ENCODE measurements at regions not wholly inside any gene's neighbourhood (a gene's known extent, or its start where the extent isn't known, plus 50 kb on each side); places are given as distances from the start of the nearest gene placed in this dataset.

DNA sequence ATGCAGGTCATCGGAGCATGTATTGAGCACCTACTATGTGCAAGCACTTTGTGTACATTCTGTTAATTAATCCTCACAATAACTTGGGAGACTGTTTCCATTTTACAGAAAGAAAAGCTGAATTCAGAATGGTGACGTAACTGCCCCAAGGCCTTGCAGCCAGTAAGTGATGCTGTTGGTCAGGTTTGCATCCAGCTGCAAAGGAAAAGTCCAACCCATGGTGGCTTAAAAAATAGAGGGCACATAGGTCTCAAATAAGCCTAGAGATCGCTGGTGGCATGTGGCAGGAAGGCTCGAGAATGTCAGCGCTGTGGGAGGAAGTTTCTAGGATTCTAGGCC, 83.8 kb upstream of the CHST15 start:
- Histone ChIP-seq H3K27ac (ENCODE audit: insufficient read depth, low read depth, low read length, poor library complexity, severe bottlenecking) (no peak overlapping the region), H3K27me3 (ENCODE audit: control insufficient read depth, insufficient read depth, low read length, poor library complexity, severe bottlenecking) (no peaks in the 10 kb centered on the region), H3K4me3 (ENCODE audit: insufficient read depth, low read depth, low read length) (no peak overlapping the region), H3K9me3 (ENCODE audit: control insufficient read depth, low read length) (no peaks in the 10 kb centered on the region), H3K4me1 (ENCODE audit: control insufficient read depth, insufficient read depth, low read length) (no peaks in the 10 kb centered on the region), H3K36me3 (ENCODE audit: control insufficient read depth, insufficient read depth, low read length) (no peaks in the 10 kb centered on the region)
- 94 to 95% methylated on average over 5 of the region's 5 CpGs for WGBS, 2 experiments

DNA sequence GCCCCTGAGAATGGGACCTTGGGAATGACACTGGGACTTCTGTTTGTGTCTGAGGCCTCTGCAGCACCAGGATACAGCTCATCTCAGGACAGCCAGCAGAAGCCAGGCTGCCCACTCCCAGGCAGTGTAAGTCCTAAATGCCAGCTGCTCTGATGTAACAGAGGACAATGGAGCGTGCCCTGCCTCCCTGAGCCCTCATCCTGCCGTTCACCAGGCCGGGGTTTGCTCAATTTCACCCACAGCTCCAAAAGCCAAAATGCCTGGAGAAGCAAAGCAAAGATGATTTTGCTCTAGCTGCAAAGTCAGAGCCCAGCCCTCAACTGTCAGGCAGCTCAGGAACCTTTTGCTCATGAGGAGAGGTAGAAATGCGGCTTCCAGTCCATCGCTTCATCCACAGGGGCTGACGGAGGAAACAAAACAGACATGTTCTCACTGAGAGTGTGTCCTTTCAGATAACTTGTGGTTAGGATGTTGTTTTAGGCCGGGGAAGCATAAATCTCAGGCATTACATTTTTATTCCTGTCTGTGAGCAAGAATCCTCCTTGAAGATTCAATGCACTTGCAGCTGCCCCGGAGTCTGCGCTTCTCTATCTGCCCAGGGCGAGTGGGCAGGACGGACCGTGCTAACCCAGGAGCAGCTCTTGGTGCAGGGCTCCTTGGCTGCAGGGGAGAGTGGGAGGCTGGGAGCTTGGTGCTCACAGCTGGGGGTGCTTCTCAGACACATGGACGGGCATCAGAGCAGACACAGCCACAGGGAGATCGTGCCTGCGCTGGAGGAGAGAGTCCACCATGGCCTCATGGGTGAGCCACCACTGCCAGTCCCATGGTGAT, 83.2 kb upstream of the CHST15 start:
- 93 to 94% methylated on average over 15 of the region's 15 CpGs for WGBS, 2 experiments
- no peak overlapping the region for H3K4me3 ChIP-seq (ENCODE audit: insufficient read depth, low read depth, low read length)
- no peaks in the 10 kb centered on the region for H3K36me3 ChIP-seq (ENCODE audit: control insufficient read depth, insufficient read depth, low read length)
- H3K9me3 ChIP-seq (ENCODE audit: control insufficient read depth, low read length): no peaks in the 10 kb centered on the region
- no peaks in the 10 kb centered on the region for H3K4me1 ChIP-seq (ENCODE audit: control insufficient read depth, insufficient read depth, low read length)
- H3K27ac ChIP-seq (ENCODE audit: insufficient read depth, low read depth, low read length, poor library complexity, severe bottlenecking): no peak overlapping the region
- H3K27me3 ChIP-seq (ENCODE audit: control insufficient read depth, insufficient read depth, low read length, poor library complexity, severe bottlenecking): no peaks in the 10 kb centered on the region

DNA sequence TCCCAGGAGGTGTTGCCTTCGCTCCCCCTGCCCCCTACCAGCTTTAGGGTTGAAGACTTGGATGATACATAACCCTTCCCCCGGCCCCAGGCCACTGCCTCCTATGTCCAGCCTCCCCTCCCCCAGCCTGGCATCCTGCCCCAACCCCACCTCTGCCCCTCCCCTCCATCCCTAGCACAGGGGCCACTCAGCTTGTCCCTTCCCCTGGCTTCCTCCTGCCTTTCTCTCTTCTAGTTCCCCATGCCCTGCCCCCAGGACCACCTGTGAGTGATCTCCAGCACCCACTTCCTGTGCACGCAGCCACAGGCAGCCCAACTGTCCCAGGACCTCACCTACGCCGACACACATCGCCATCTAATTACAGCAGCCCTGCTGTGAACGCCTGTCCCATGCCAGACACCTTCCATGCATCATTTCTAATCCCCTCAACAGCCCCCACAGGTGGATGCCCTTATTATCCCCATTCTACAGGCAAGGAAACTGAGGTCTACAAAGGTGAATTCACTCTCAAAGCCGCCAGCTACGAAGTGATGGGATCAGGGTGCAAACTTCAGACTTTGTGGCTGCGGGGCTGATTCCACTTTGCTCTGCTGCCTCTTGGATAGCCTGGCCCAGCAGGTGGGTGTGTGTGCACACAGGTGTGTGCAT, 82.4 kb upstream of the CHST15 start:
- Histone ChIP-seq H3K36me3 (ENCODE audit: control insufficient read depth, insufficient read depth, low read length) (no peaks in the 10 kb centered on the region), H3K4me1 (ENCODE audit: control insufficient read depth, insufficient read depth, low read length) (no peaks in the 10 kb centered on the region), H3K9me3 (ENCODE audit: control insufficient read depth, low read length) (no peaks in the 10 kb centered on the region), H3K4me3 (ENCODE audit: insufficient read depth, low read depth, low read length) (no peak overlapping the region), H3K27ac (ENCODE audit: insufficient read depth, low read depth, low read length, poor library complexity, severe bottlenecking) (no peak overlapping the region), H3K27me3 (ENCODE audit: control insufficient read depth, insufficient read depth, low read length, poor library complexity, severe bottlenecking) (no peaks in the 10 kb centered on the region)
- 89 to 90% methylated on average over 10 of the region's 10 CpGs for WGBS, 2 experiments

DNA sequence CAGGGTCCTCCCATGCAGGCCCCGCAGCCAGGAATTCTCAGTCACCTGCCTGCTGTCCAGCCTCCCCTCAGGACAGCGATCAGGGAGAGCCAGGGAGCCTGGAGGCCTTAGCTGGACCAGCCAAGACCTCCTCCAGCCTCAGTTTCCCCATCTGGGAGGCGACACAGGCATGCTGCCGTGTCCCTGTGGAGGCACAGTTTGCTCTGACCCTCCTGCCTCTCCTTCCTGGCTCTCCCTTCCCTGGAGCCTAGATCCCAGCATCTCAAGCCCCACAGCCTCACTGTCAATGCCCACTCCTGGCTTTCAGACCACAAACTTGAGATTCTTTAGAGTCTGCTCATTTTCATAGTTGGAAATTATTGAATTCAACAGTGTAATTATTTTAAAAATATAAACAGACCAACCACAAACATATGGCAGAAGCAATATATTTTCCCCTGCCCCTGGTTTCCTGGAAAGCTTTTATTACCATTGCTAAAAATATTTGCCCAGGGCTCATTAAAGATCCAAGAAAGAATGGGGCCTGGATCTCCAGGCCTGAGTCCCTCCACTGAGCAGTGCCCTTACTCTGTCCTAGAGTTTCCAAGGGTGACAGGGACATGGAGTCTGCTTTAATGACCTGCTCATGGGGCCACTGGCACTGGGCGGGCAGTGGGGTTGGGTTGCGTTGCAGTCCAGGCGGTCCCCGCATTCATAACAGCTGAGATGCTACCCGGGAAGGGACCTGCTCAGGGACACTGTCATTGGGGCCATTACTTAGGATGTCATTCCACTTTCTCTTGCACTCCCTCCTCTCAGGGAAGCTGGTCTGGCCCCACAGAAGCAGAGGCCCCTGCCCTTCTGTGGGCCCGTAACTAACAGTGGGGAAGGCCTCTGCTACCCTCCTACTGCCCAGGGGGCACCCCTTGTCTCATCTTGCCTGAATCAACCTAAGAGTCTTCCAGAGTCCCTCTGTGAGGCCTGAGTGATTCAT, 81.6 kb upstream of the CHST15 start:
- no peak overlapping the region for H3K27ac ChIP-seq (ENCODE audit: insufficient read depth, low read depth, low read length, poor library complexity, severe bottlenecking)
- H3K27me3 ChIP-seq (ENCODE audit: control insufficient read depth, insufficient read depth, low read length, poor library complexity, severe bottlenecking): no peaks in the 10 kb centered on the region
- no peaks in the 10 kb centered on the region for H3K4me1 ChIP-seq (ENCODE audit: control insufficient read depth, insufficient read depth, low read length)

DNA sequence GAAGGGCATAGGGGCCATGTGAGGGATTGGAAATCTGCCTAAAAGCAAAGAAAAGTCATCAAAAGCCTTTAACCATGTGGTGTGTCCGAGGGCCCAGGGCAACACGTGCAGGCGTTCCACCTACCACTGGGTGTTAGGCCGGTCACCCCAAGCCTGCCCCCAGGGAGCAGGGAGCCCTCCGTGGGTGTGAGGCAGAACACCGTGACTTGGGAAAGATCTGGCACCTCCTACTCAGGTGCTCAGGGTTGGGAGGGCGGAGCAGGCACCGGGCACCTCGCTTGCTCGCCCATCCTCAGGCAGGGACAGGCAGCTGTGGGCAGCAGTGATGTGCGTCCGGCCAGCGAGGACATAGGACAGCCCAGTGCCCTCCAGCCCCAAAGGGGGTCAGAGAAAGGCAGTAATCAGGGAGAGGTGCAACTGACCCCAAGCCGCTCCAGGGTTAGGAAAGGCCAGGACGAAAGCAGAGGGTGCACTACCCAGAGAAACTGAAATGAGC, 80.7 kb upstream of the CHST15 start:
- WGBS, 2 experiments: 92 to 93% methylated on average over 15 of the region's 15 CpGs
- Histone ChIP-seq H3K9me3 (ENCODE audit: control insufficient read depth, low read length) (no peaks in the 10 kb centered on the region), H3K36me3 (ENCODE audit: control insufficient read depth, insufficient read depth, low read length) (no peaks in the 10 kb centered on the region), H3K27me3 (ENCODE audit: control insufficient read depth, insufficient read depth, low read length, poor library complexity, severe bottlenecking) (no peaks in the 10 kb centered on the region), H3K4me1 (ENCODE audit: control insufficient read depth, insufficient read depth, low read length) (no peaks in the 10 kb centered on the region), H3K4me3 (ENCODE audit: insufficient read depth, low read depth, low read length) (no peak overlapping the region), H3K27ac (ENCODE audit: insufficient read depth, low read depth, low read length, poor library complexity, severe bottlenecking) (no peak overlapping the region)

More for the DNA sequence above, 81.6 kb upstream of the CHST15 start:
- WGBS, 2 experiments: 94 to 95% methylated on average over 10 of the region's 10 CpGs
- Histone ChIP-seq H3K4me3 (ENCODE audit: insufficient read depth, low read depth, low read length) (no peak overlapping the region), H3K36me3 (ENCODE audit: control insufficient read depth, insufficient read depth, low read length) (no peaks in the 10 kb centered on the region), H3K9me3 (ENCODE audit: control insufficient read depth, low read length) (no peaks in the 10 kb centered on the region)

DNA sequence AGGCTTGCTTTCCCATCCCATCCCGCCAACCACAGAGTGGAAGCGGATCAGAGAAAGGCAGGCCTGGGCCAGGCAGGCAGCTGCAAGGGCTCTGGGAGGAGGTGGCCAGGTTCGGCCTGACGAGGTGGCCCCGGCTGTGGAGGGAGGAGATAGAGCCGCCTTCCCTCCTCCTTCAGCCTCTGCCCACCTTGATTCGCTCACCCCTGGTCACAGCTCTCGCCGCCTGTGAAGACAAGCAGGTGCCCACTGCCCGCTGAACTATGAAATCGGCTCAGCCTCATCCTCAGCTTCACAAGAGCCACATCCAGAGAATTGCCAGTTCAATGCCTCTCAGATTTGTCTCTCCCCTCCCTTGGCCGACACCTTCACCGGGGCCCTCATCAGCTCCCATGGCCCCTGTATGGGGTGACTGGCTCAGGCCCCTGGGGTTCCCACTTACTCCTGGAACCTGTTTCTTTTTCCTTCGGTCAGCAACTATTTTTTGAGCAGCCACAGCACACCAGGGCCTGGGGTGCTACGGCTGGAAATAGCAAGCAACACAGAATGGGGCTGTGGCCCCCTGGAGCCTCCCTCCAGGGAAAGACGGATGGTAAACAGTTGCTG, 80.0 kb upstream of the CHST15 start:
- H3K4me1 ChIP-seq (ENCODE audit: control insufficient read depth, insufficient read depth, low read length): no peaks in the 10 kb centered on the region
- H3K27ac ChIP-seq (ENCODE audit: insufficient read depth, low read depth, low read length, poor library complexity, severe bottlenecking): no peak overlapping the region
- 92 to 93% methylated on average over 16 of the region's 16 CpGs for WGBS, 2 experiments
- H3K36me3 ChIP-seq (ENCODE audit: control insufficient read depth, insufficient read depth, low read length): no peaks in the 10 kb centered on the region
- H3K4me3 ChIP-seq (ENCODE audit: insufficient read depth, low read depth, low read length): no peak overlapping the region
- H3K27me3 ChIP-seq (ENCODE audit: control insufficient read depth, insufficient read depth, low read length, poor library complexity, severe bottlenecking): no peaks in the 10 kb centered on the region
- H3K9me3 ChIP-seq (ENCODE audit: control insufficient read depth, low read length): no peaks in the 10 kb centered on the region

DNA sequence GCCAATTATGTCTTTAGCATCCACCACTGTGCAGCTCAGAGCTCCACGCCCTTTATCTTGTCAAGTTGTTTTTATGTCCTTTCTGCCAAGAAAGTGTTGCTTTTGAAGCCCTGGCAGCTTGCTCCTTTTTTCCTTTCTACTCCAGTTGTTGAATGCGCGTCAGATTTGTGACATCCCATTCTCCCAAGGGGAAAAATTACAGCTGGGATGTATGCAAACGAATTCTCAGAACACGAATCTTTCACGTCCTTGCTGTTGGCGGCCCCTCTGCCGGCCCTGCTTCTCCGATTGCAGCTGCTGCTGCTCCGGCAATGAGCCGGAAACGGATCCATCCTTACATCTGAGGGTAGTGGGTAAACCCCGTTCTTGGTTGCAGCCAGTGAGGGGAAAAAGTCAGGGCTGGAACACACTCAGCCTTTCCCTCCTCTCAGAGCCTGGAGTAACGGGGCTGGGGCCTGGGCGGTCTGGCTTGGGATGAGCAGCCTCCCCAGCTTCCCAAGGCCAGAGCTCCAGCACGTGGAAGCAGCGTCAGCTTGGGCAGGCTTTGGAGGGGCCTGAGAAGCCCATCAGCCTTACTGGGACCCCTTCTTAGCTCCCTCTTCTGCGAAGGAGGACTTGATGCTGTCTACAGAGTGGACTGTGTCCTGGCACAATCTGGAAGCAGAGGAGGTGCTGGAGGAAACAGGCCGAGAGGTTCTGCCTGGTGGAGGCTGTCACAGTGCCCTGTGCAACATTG, 79.0 kb upstream of the CHST15 start:
- Histone ChIP-seq H3K36me3 (ENCODE audit: control insufficient read depth, insufficient read depth, low read length) (no peaks in the 10 kb centered on the region), H3K9me3 (ENCODE audit: control insufficient read depth, low read length) (no peaks in the 10 kb centered on the region), H3K4me1 (ENCODE audit: control insufficient read depth, insufficient read depth, low read length) (no peaks in the 10 kb centered on the region), H3K27ac (ENCODE audit: insufficient read depth, low read depth, low read length, poor library complexity, severe bottlenecking) (no peak overlapping the region), H3K4me3 (ENCODE audit: insufficient read depth, low read depth, low read length) (no peak overlapping the region), H3K27me3 (ENCODE audit: control insufficient read depth, insufficient read depth, low read length, poor library complexity, severe bottlenecking) (no peaks in the 10 kb centered on the region)
- WGBS, 2 experiments: 92 to 93% methylated on average over 19 of the region's 19 CpGs

DNA sequence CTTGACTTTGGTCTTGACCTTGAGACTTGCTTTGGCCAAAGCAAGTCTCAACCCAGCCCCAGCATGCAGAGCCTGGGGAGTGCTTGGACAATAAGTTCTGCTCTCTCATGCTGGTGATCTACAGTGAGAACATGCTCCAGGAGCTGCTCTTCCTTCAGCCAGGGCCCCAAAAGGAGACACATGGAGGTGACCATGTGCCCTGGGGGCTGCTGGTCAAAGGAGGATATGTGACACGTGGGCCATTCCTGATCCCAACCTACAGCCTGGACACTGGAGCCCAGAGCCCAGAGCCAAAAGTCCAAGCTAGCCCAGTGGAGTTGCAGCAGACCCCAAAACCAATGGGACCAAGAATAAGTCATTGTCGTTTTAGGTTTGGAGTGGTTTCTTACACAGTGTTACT, 78.2 kb upstream of the CHST15 start:
- Histone ChIP-seq H3K36me3 (ENCODE audit: control insufficient read depth, insufficient read depth, low read length) (no peaks in the 10 kb centered on the region), H3K27ac (ENCODE audit: insufficient read depth, low read depth, low read length, poor library complexity, severe bottlenecking) (no peak overlapping the region), H3K9me3 (ENCODE audit: control insufficient read depth, low read length) (no peaks in the 10 kb centered on the region), H3K27me3 (ENCODE audit: control insufficient read depth, insufficient read depth, low read length, poor library complexity, severe bottlenecking) (no peaks in the 10 kb centered on the region), H3K4me3 (ENCODE audit: insufficient read depth, low read depth, low read length) (no peak overlapping the region), H3K4me1 (ENCODE audit: control insufficient read depth, insufficient read depth, low read length) (no peaks in the 10 kb centered on the region)
- 93 to 95% methylated on average over 2 of the region's 2 CpGs for WGBS, 2 experiments

DNA sequence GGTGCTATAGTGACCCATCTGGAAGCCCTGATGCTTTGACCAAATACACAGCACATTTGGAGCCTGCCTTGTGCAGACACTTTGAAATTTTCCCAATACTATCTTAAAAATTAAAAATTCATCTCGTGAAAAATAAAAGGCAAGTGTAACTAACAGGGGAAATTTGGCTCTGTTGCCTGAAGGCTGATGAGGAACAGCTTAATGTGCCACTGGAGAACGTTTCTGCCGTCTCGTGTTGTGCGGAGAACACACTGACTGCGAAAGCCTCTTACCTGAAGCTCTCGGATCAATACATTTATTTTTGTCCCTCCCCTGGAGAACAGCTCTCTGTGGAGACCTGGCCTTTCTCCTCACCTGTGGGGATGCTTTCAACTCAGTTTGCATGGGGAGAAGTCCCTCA, 77.2 kb upstream of the CHST15 start:
- no peaks in the 10 kb centered on the region for H3K9me3 ChIP-seq (ENCODE audit: control insufficient read depth, low read length)
- no peak overlapping the region for H3K4me3 ChIP-seq (ENCODE audit: insufficient read depth, low read depth, low read length)
- WGBS, 2 experiments: 94 to 95% methylated on average over 7 of the region's 7 CpGs
- H3K27ac ChIP-seq (ENCODE audit: insufficient read depth, low read depth, low read length, poor library complexity, severe bottlenecking): no peak overlapping the region
- H3K27me3 ChIP-seq (ENCODE audit: control insufficient read depth, insufficient read depth, low read length, poor library complexity, severe bottlenecking): no peaks in the 10 kb centered on the region
- H3K36me3 ChIP-seq (ENCODE audit: control insufficient read depth, insufficient read depth, low read length): no peaks in the 10 kb centered on the region
- H3K4me1 ChIP-seq (ENCODE audit: control insufficient read depth, insufficient read depth, low read length): no peaks in the 10 kb centered on the region
